B cell (primary cell): ENCODE measurements at regions not wholly inside any gene's neighbourhood (a gene's known extent, or its start where the extent isn't known, plus 50 kb on each side); places are given as distances from the start of the nearest gene placed in this dataset.

ENCODE experiments used
- CTCF ChIP-seq: fragments of 200-600 bp; IDR thresholded peaks from one replicate; pipeline ENCODE4 v1.8.0; 2022; ENCODE audit warnings: antibody characterized with exemption, mild to moderate bottlenecking
- EZH2 ChIP-seq: IDR thresholded peaks from 2 replicates; pipeline ENCODE4 v1.6.1; 2012; ENCODE audit warnings: borderline replicate concordance, low read depth, mild to moderate bottlenecking, moderate library complexity, low read length; ENCODE audit not compliant: insufficient read depth, poor library complexity, severe bottlenecking

GRCh38 chr19:30608471-30608870 lies 236.3 kb downstream of the ZNF536 start:
- TF ChIP-seq CTCF (no peak), EZH2 (no peak)
